GM12892 (cell line): ENCODE measurements at regions not wholly inside any gene's neighbourhood (a gene's known extent, or its start where the extent isn't known, plus 50 kb on each side); places are given as distances from the start of the nearest gene placed in this dataset.

ENCODE experiments used
- POLR2A ChIP-seq: IDR thresholded peaks from 2 replicates; pipeline ENCODE4 v1.6.1; 2011; ENCODE audit warnings: low read depth, low read length, control low read depth
- POLR2AphosphoS5 ChIP-seq: IDR thresholded peaks from 2 replicates; pipeline ENCODE4 v1.6.1; 2011; ENCODE audit warnings: low read depth, low read length, control low read depth

DNA sequence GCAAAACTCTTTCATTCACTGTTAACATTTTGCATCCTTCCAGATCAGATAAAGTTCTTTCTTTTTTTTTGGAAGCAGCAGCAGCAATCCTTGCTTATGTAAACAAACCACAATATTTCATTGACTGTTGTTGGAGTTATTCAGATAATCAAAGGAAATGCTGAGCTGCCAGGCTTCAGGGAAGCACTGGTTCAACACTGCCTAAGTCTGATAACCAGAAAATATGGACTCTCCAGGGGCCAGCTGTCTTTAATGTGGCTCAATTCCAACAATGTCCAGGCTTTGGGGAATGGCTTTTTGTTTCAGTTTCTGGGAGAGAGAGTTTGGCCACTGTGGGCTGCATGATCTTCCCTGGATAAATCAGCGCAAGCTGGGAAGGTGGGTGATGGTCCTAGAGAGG, 354.3 kb downstream of the AKAIN1 start:
- TF ChIP-seq POLR2AphosphoS5 (no peak), POLR2A (no peak)
